Suppressor macrophage (primary cell): ENCODE measurements at regions not wholly inside any gene's neighbourhood (a gene's known extent, or its start where the extent isn't known, plus 50 kb on each side); places are given as distances from the start of the nearest gene placed in this dataset.
"Not testable (repeated sequence)": the region's sequence is repeated elsewhere in the genome, so short reads cannot be mapped to it uniquely, and the experiment has no call there.

Source experiments
- DNase-seq, 4 experiments: peaks; one replicate each; pipeline ENCODE4 v3.0.0-alpha.2; 2020 to 2022

- no peak for DNase-seq
Observed at GRCh38 chr6:76771059-76771634, 692.1 kb downstream of the HTR1B start.

GRCh38 chr6:76770281-76770680, 693.0 kb downstream of the HTR1B start:
- DNase-seq = no peak

- DNase-seq = no peak
Observed at GRCh38 chr6:76768556-76768955, 694.7 kb downstream of the HTR1B start.

- no peak for DNase-seq
Observed at GRCh38 chr6:76764057-76764456, 691.6 kb upstream of the IMPG1 start.

GRCh38 chr6:76752841-76753240, 680.4 kb upstream of the IMPG1 start:
- no peak for DNase-seq

- not testable (repeated sequence) for DNase-seq
Observed at GRCh38 chr6:76745388-76745787, 672.9 kb upstream of the IMPG1 start.

- DNase-seq = not testable (repeated sequence)
Observed at GRCh38 chr6:76744151-76744720, 671.8 kb upstream of the IMPG1 start.

GRCh38 chr6:76742919-76743318, 670.5 kb upstream of the IMPG1 start:
- DNase-seq = no peak

- DNase-seq = no peak
Observed at GRCh38 chr6:76719449-76719848, 647.0 kb upstream of the IMPG1 start.

- DNase-seq = no peak
Observed at GRCh38 chr6:76708641-76709331, 636.3 kb upstream of the IMPG1 start.

GRCh38 chr6:76707630-76708029, 635.2 kb upstream of the IMPG1 start:
- DNase-seq = no peak

- no peak for DNase-seq
Observed at GRCh38 chr6:76706631-76707030, 634.2 kb upstream of the IMPG1 start.

- no peak for DNase-seq
Observed at GRCh38 chr6:76706086-76706485, 633.6 kb upstream of the IMPG1 start.

- no peak for DNase-seq
Observed at GRCh38 chr6:76703786-76704185, 631.3 kb upstream of the IMPG1 start.

- DNase-seq = no peak
Observed at GRCh38 chr6:76703285-76703684, 630.8 kb upstream of the IMPG1 start.

- DNase-seq = no peak
Observed at GRCh38 chr6:76702187-76702586, 629.7 kb upstream of the IMPG1 start.

GRCh38 chr6:76701610-76702009, 629.1 kb upstream of the IMPG1 start:
- DNase-seq = no peak

- DNase-seq = no peak
Observed at GRCh38 chr6:76697585-76697984, 625.1 kb upstream of the IMPG1 start.

GRCh38 chr6:76694795-76695194, 622.3 kb upstream of the IMPG1 start:
- DNase-seq = no peak

GRCh38 chr6:76684875-76685274, 612.4 kb upstream of the IMPG1 start:
- DNase-seq = no peak

- no peak for DNase-seq
Observed at GRCh38 chr6:76683985-76684384, 611.5 kb upstream of the IMPG1 start.

- DNase-seq = peak in 2 of 4 experiments; percentile 9 to 10
Observed at GRCh38 chr6:76682842-76683241, 610.4 kb upstream of the IMPG1 start.

- no peak for DNase-seq
Observed at GRCh38 chr6:76681781-76682180, 609.3 kb upstream of the IMPG1 start.

- no peak for DNase-seq
Observed at GRCh38 chr6:76677017-76677416, 604.6 kb upstream of the IMPG1 start.
